DOHH2 (cell line): ENCODE measurements at regions not wholly inside any gene's neighbourhood (a gene's known extent, or its start where the extent isn't known, plus 50 kb on each side); places are given as distances from the start of the nearest gene placed in this dataset.

ENCODE experiments used
- H3F3A ChIP-seq: fragments of 200-600 bp; sonication (generic), shearing (Covaris generic); 2 replicates; pipeline ENCODE4 v1.6.0; 2016; ENCODE audit warnings: antibody characterized with exemption, mild to moderate bottlenecking; ENCODE audit not compliant: control insufficient read depth, insufficient read depth
- H3K27ac ChIP-seq: fragments of 200-600 bp; sonication (generic); 2 replicates; pipeline ENCODE4 v1.5.1; 2014; ENCODE audit warnings: low read depth, mild to moderate bottlenecking, low read length, moderate library complexity
- H3K27me3 ChIP-seq: fragments of 200-600 bp; sonication (generic); 2 replicates; pipeline ENCODE4 v1.6.1; 2014; ENCODE audit warnings: mild to moderate bottlenecking, low read length, mixed read lengths; ENCODE audit not compliant: control insufficient read depth
- H3K36me3 ChIP-seq: fragments of 200-600 bp; sonication (generic); 2 replicates; pipeline ENCODE4 v1.6.1; 2014; ENCODE audit warnings: mild to moderate bottlenecking, low read length, moderate library complexity, mixed read lengths; ENCODE audit not compliant: control insufficient read depth
- H3K4me1 ChIP-seq: fragments of 200-600 bp; sonication (generic); 2 replicates; pipeline ENCODE4 v1.6.1; 2014; ENCODE audit warnings: mild to moderate bottlenecking, low read length, mixed read lengths; ENCODE audit not compliant: control insufficient read depth
- H3K4me2 ChIP-seq: fragments of 200-600 bp; sonication (generic); 2 replicates; pipeline ENCODE4 v1.6.0; 2014; ENCODE audit warnings: mild to moderate bottlenecking, low read length, moderate library complexity
- H3K4me3 ChIP-seq: fragments of 200-600 bp; sonication (generic); 2 replicates; pipeline ENCODE4 v1.5.1; 2014; ENCODE audit warnings: mild to moderate bottlenecking, low read length, mixed read lengths
- H3K79me2 ChIP-seq: fragments of 200-600 bp; sonication (generic); 2 replicates; pipeline ENCODE4 v1.6.1; 2014; ENCODE audit warnings: mild to moderate bottlenecking, low read length, mixed read lengths; ENCODE audit not compliant: control insufficient read depth
- H3K9me2 ChIP-seq: fragments of 200-600 bp; sonication (generic); replicated peaks from 2 replicates; pipeline ENCODE4 v1.6.1; 2014; ENCODE audit warnings: mild to moderate bottlenecking, low read length, mixed read lengths; ENCODE audit not compliant: control insufficient read depth
- H3K9me3 ChIP-seq: fragments of 200-600 bp; sonication (generic); 2 replicates; pipeline ENCODE4 v1.6.1; 2014; ENCODE audit warnings: antibody characterized with exemption, low read length, mixed read lengths; ENCODE audit not compliant: control insufficient read depth, insufficient read depth
- H4K20me1 ChIP-seq: fragments of 200-600 bp; sonication (generic); 2 replicates; pipeline ENCODE4 v1.6.0; 2014; ENCODE audit warnings: low read depth, mild to moderate bottlenecking, antibody characterized with exemption, low read length, moderate library complexity; ENCODE audit not compliant: control insufficient read depth, insufficient read depth
- EZH2phosphoT487 ChIP-seq: fragments of 200-600 bp; sonication (generic); IDR thresholded peaks from 2 replicates; pipeline ENCODE4 v1.6.1; 2017; ENCODE audit warnings: borderline replicate concordance, mild to moderate bottlenecking, antibody characterized with exemption, low read length, moderate library complexity, mixed read lengths
- TF ChIP-seq, protein P1 (sequence below): fragments of 200-600 bp; sonication (generic); IDR thresholded peaks from one replicate; pipeline ENCODE4 v1.5.1; 2014; ENCODE audit warnings: antibody characterized with exemption, mild to moderate bottlenecking, low read depth, low read length; ENCODE audit not compliant: poor library complexity, severe bottlenecking

- H3K4me3 ChIP-seq, result no peak overlapping the region
- no peak for TF ChIP-seq EZH2phosphoT487
- TF ChIP-seq, protein P1, sequence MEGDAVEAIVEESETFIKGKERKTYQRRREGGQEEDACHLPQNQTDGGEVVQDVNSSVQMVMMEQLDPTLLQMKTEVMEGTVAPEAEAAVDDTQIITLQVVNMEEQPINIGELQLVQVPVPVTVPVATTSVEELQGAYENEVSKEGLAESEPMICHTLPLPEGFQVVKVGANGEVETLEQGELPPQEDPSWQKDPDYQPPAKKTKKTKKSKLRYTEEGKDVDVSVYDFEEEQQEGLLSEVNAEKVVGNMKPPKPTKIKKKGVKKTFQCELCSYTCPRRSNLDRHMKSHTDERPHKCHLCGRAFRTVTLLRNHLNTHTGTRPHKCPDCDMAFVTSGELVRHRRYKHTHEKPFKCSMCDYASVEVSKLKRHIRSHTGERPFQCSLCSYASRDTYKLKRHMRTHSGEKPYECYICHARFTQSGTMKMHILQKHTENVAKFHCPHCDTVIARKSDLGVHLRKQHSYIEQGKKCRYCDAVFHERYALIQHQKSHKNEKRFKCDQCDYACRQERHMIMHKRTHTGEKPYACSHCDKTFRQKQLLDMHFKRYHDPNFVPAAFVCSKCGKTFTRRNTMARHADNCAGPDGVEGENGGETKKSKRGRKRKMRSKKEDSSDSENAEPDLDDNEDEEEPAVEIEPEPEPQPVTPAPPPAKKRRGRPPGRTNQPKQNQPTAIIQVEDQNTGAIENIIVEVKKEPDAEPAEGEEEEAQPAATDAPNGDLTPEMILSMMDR, result no peak
- no peaks in the 10 kb centered on the region for H3K36me3 ChIP-seq
- no peak overlapping the region for H3K27ac ChIP-seq
- H3K4me1 ChIP-seq, result no peaks in the 10 kb centered on the region
- H3K27me3 ChIP-seq, result no peaks in the 10 kb centered on the region
- H3F3A ChIP-seq, result no peaks in the 10 kb centered on the region
- no peak overlapping the region for H3K4me2 ChIP-seq
- H3K9me2 ChIP-seq, result no peaks in the 10 kb centered on the region
- no peaks in the 10 kb centered on the region for H3K9me3 ChIP-seq
- no peaks in the 10 kb centered on the region for H4K20me1 ChIP-seq
- no peaks in the 10 kb centered on the region for H3K79me2 ChIP-seq
These were observed 116.8 kb downstream of the RMI2 start for GRCh38 chr16:11462036-11462435.

- Histone ChIP-seq H3F3A (no peaks in the 10 kb centered on the region), H3K4me3 (no peak overlapping the region), H3K36me3 (no peaks in the 10 kb centered on the region), H3K4me1 (no peaks in the 10 kb centered on the region), H3K4me2 (no peak overlapping the region), H3K9me2 (no peaks in the 10 kb centered on the region), H4K20me1 (no peaks in the 10 kb centered on the region), H3K9me3 (no peaks in the 10 kb centered on the region), H3K79me2 (no peaks in the 10 kb centered on the region), H3K27me3 (no peaks in the 10 kb centered on the region), H3K27ac (no peak overlapping the region)
- no peak for TF ChIP-seq EZH2phosphoT487
- TF ChIP-seq, protein P1, result no peak
These were observed 117.6 kb downstream of the RMI2 start for GRCh38 chr16:11462861-11463260.

DNA sequence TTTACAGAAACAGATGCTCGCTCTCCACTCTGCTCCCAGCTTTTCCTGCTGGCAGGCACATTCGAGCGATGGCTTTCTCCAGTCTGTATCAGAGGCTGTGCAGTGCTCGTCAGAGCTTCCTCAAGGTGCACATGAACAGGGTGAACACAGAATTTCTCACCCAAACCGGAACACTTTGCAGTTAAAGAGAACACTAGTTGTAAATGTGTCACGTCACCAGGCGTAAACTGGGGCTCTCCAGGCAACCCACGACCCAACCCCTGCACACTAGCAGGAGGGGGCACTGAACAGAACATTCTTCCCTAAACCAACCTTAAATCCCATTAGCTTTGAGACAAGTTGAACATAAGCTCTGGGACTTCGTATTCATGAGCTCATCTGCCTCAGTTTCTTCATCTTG, 119.0 kb downstream of the RMI2 start:
- no peak overlapping the region for H3K4me2 ChIP-seq
- no peaks in the 10 kb centered on the region for H3F3A ChIP-seq
- no peaks in the 10 kb centered on the region for H3K79me2 ChIP-seq
- TF ChIP-seq, protein P1, result no peak
- TF ChIP-seq EZH2phosphoT487, result no peak
- no peak overlapping the region for H3K27ac ChIP-seq
- no peaks in the 10 kb centered on the region for H3K9me2 ChIP-seq
- no peaks in the 10 kb centered on the region for H4K20me1 ChIP-seq
- no peak overlapping the region for H3K4me3 ChIP-seq
- no peaks in the 10 kb centered on the region for H3K4me1 ChIP-seq
- H3K36me3 ChIP-seq, result no peaks in the 10 kb centered on the region
- H3K27me3 ChIP-seq, result no peaks in the 10 kb centered on the region
- H3K9me3 ChIP-seq, result no peaks in the 10 kb centered on the region

DNA sequence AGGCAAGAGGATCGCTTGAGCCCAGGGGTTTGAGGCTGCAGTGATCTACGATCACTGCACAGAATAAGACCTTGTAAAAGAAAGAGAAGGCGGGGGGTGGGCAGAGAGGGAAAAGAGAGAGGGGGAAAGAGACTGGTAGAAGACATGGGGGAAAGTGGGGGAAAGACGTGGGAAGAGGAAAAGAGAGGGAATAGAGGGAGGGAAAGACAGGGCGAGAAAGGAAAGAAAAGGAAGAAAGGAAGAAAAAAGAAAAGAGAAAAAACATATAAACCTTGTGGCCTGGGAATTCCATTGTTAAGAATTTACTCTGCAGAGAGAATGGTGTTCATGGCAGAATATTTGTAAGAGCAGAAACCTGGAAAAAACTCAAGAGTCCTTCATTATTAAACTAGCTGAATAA, 120.4 kb downstream of the RMI2 start:
- TF ChIP-seq, protein P1, result no peak
- TF ChIP-seq EZH2phosphoT487, result no peak
- Histone ChIP-seq H3K27ac (no peak overlapping the region), H4K20me1 (no peaks in the 10 kb centered on the region), H3K27me3 (peaks cover 7% of the 10 kb centered on the region; the same call in 1 of the 2 replicates), H3K79me2 (no peaks in the 10 kb centered on the region), H3K4me1 (no peaks in the 10 kb centered on the region), H3K4me3 (no peak overlapping the region), H3F3A (no peaks in the 10 kb centered on the region), H3K36me3 (no peaks in the 10 kb centered on the region), H3K9me3 (no peaks in the 10 kb centered on the region), H3K4me2 (no peak overlapping the region), H3K9me2 (no peaks in the 10 kb centered on the region)
